B cell (primary cell): ENCODE measurements at regions not wholly inside any gene's neighbourhood (a gene's known extent, or its start where the extent isn't known, plus 50 kb on each side); places are given as distances from the start of the nearest gene placed in this dataset.

Experiments
- ATAC-seq: fragments of 200-7000 bp; cut with Tn5 transposase; one replicate; pipeline ENCODE4 v1.10.0; 2021; ENCODE audit warnings: low read depth, mild to moderate bottlenecking, moderate number of reproducible peaks, moderate library complexity
- CTCF ChIA-PET: fragments of 350-600 bp; sonication (Branson Sonifier 250); formaldehyde crosslinking; loops from one replicate; lab custom pipeline; 2021; ENCODE audit warnings: antibody characterized with exemption, inconsistent platforms; lab: Charles Lee
- POLR2A ChIA-PET: fragments of 350-600 bp; sonication (Branson Sonifier 250); formaldehyde crosslinking; loops from one replicate; lab custom pipeline; 2021; ENCODE audit warnings: antibody characterized with exemption; lab: Charles Lee
- DNase-seq: peaks from one replicate; pipeline ENCODE4 v3.0.0; 2013
- H2AFZ ChIP-seq: 2 replicates; pipeline ENCODE4 v1.6.1; 2012; ENCODE audit warnings: mild to moderate bottlenecking, low read depth, low read length; ENCODE audit not compliant: insufficient read depth, poor library complexity, severe bottlenecking
- H3K27ac ChIP-seq, 2 donors: 1 replicate in 1 of 2; 2 replicates in 1 of 2; pipeline ENCODE4 v1.5.1; 2012 to 2013; ENCODE audit warnings: low read length in 2 of 2, mild to moderate bottlenecking in 2 of 2, moderate library complexity in 1 of 2
- H3K27me3 ChIP-seq, 4 experiments: fragments of 200-600 bp in 1 of 4; sonication (generic) in 1 of 4; replicated peaks in 1 of 4; 1 replicate in 2 of 4; 2 replicates in 2 of 4; pipeline versions ENCODE4 v1.6.1 to v1.7.0; 2013 to 2016; ENCODE audit warnings: low read length in 3 of 4, mild to moderate bottlenecking in 2 of 4, mixed read lengths in 1 of 4, moderate library complexity in 1 of 4; ENCODE audit not compliant: insufficient read depth in 4 of 4, control insufficient read depth in 3 of 4; ENCODE audit errors: control extremely low read depth in 1 of 4
- H3K36me3 ChIP-seq, 2 experiments: replicated peaks in 1 of 2; 1 replicate in 1 of 2; 2 replicates in 1 of 2; pipeline versions ENCODE4 v1.6.1 to v1.7.1; 2013; ENCODE audit warnings: low read length in 1 of 2; ENCODE audit not compliant: insufficient read depth in 2 of 2, control insufficient read depth in 1 of 2; ENCODE audit errors: control extremely low read depth in 1 of 2, extremely low read depth in 1 of 2
- H3K4me1 ChIP-seq, 2 donors: fragments of 200-600 bp in 1 of 2; sonication (generic) in 1 of 2; 1 replicate in 1 of 2; 2 replicates in 1 of 2; pipeline versions ENCODE4 v1.5.1 to v1.6.1; 2013 to 2017; ENCODE audit warnings: low read length in 2 of 2; ENCODE audit not compliant: control insufficient read depth in 2 of 2, insufficient read depth in 2 of 2
- H3K4me2 ChIP-seq: replicated peaks from 2 replicates; pipeline ENCODE3; 2012; ENCODE audit warnings: mild to moderate bottlenecking, low read depth, low read length; ENCODE audit not compliant: poor library complexity, severe bottlenecking
- H3K4me3 ChIP-seq, 5 experiments: fragments of 200-600 bp in 1 of 5; sonication (generic) in 1 of 5; 1 replicate in 3 of 5; 2 replicates in 2 of 5; pipeline versions ENCODE4 v1.5.1 to v1.7.0; 2011 to 2016; ENCODE audit warnings: low read length in 4 of 5, mild to moderate bottlenecking in 4 of 5, low read depth in 2 of 5, control low read depth in 1 of 5, moderate library complexity in 1 of 5; ENCODE audit not compliant: insufficient read depth in 1 of 5; ENCODE audit errors: control extremely low read depth in 1 of 5, extremely low read depth in 1 of 5
- H3K79me2 ChIP-seq: fragments of 200-600 bp; sonication (generic); one replicate; pipeline ENCODE4 v1.6.0; 2016; ENCODE audit warnings: low read length; ENCODE audit not compliant: control insufficient read depth, insufficient read depth
- H3K9ac ChIP-seq: fragments of 200-600 bp; sonication (generic); 2 replicates; pipeline ENCODE4 v1.6.1; 2017; ENCODE audit warnings: mild to moderate bottlenecking, low read length, moderate library complexity
- H3K9me3 ChIP-seq, 3 donors: one replicate each; pipeline versions ENCODE4 v1.6.1 to v1.7.1; 2013; ENCODE audit warnings: low read length in 2 of 3; ENCODE audit not compliant: control insufficient read depth in 2 of 3, insufficient read depth in 1 of 3; ENCODE audit errors: control extremely low read depth in 1 of 3
- H4K20me1 ChIP-seq: 2 replicates; pipeline ENCODE4 v1.6.0; 2012; ENCODE audit warnings: mild to moderate bottlenecking, low read length; ENCODE audit not compliant: insufficient read depth, control insufficient read depth, poor library complexity, severe bottlenecking
- H3K27ac Mint-ChIP-seq: one replicate; pipeline ENCODE4 v1.8.0; 2021; ENCODE audit warnings: mixed read lengths
- H3K27me3 Mint-ChIP-seq: one replicate; pipeline ENCODE4 v1.8.0; 2021; ENCODE audit warnings: mixed read lengths
- H3K4me1 Mint-ChIP-seq: one replicate; pipeline ENCODE4 v1.8.0; 2021; ENCODE audit warnings: mixed read lengths
- H3K4me3 Mint-ChIP-seq: one replicate; pipeline ENCODE4 v1.8.0; 2021; ENCODE audit warnings: mixed read lengths
- H3K9me3 Mint-ChIP-seq: one replicate; pipeline ENCODE4 v1.8.0; 2022; ENCODE audit warnings: mixed read lengths; ENCODE audit not compliant: insufficient read depth
- EZH2 ChIP-seq: IDR thresholded peaks from 2 replicates; pipeline ENCODE4 v1.6.1; 2012; ENCODE audit warnings: borderline replicate concordance, low read depth, mild to moderate bottlenecking, moderate library complexity, low read length; ENCODE audit not compliant: insufficient read depth, poor library complexity, severe bottlenecking
- WGBS: methylation state at CpG from one replicate; pipeline ENCODE4 v1.1.5; 2013; ENCODE audit warnings: missing lambda C conversion rate; ENCODE audit not compliant: insufficient coverage; 5-methylcytosine and 5-hydroxymethylcytosine counted together
- intact Hi-C: fragments of 100-400 bp; cut with micrococcal nuclease; formaldehyde crosslinking; loops from one replicate; pipeline ENCODE4 v1.10.0; 2022
- TF ChIP-seq, protein P1 (sequence below): fragments of 200-600 bp; IDR thresholded peaks from one replicate; pipeline ENCODE4 v1.8.0; 2022; ENCODE audit warnings: antibody characterized with exemption, mild to moderate bottlenecking

- no peaks in the 10 kb centered on the region for H3K27me3 Mint-ChIP-seq
- no peaks in the 10 kb centered on the region for H3K36me3 ChIP-seq
- no peaks in the 10 kb centered on the region for H3K4me1 Mint-ChIP-seq
- no peaks in the 10 kb centered on the region for H3K79me2 ChIP-seq
- intact Hi-C loops, result no loop called here
- DNase-seq (no peak), ATAC-seq (no peak)
- H3K9me3 Mint-ChIP-seq, result no peaks in the 10 kb centered on the region
- no peaks in the 10 kb centered on the region for H3K4me1 ChIP-seq
- H3K4me3 ChIP-seq, result no peak overlapping the region
- H4K20me1 ChIP-seq, result no peaks in the 10 kb centered on the region
- no peak overlapping the region for H3K9ac ChIP-seq
- TF ChIP-seq, protein P1, sequence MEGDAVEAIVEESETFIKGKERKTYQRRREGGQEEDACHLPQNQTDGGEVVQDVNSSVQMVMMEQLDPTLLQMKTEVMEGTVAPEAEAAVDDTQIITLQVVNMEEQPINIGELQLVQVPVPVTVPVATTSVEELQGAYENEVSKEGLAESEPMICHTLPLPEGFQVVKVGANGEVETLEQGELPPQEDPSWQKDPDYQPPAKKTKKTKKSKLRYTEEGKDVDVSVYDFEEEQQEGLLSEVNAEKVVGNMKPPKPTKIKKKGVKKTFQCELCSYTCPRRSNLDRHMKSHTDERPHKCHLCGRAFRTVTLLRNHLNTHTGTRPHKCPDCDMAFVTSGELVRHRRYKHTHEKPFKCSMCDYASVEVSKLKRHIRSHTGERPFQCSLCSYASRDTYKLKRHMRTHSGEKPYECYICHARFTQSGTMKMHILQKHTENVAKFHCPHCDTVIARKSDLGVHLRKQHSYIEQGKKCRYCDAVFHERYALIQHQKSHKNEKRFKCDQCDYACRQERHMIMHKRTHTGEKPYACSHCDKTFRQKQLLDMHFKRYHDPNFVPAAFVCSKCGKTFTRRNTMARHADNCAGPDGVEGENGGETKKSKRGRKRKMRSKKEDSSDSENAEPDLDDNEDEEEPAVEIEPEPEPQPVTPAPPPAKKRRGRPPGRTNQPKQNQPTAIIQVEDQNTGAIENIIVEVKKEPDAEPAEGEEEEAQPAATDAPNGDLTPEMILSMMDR, result no peak
- no peak for TF ChIP-seq EZH2
- no peak overlapping the region for H3K27ac ChIP-seq
- WGBS, result no CpG with 5 or more reads among the region's 3 CpGs
- ChIA-PET POLR2A (no interaction called here), CTCF (no interaction called here)
- no peak overlapping the region for H3K4me3 Mint-ChIP-seq
- no peak overlapping the region for H3K4me2 ChIP-seq
- no peak overlapping the region for H3K27ac Mint-ChIP-seq
- H2AFZ ChIP-seq, result no peak overlapping the region
- H3K9me3 ChIP-seq, result no peaks in the 10 kb centered on the region
- H3K27me3 ChIP-seq, result no peaks in the 10 kb centered on the region
Measured at GRCh38 chrX:147550217-147550616, 361.5 kb upstream of the FMR1 start.

- Histone ChIP-seq H3K36me3 (no peaks in the 10 kb centered on the region), H3K79me2 (no peaks in the 10 kb centered on the region), H3K4me1 (no peaks in the 10 kb centered on the region), H2AFZ (no peak overlapping the region), H3K9ac (no peak overlapping the region), H4K20me1 (no peaks in the 10 kb centered on the region), H3K27ac (no peak overlapping the region), H3K4me2 (no peak overlapping the region), H3K9me3 (no peaks in the 10 kb centered on the region), H3K27me3 (no peaks in the 10 kb centered on the region), H3K4me3 (no peak overlapping the region)
- H3K9me3 Mint-ChIP-seq, result no peaks in the 10 kb centered on the region
- DNase-seq, result no peak
- no peaks in the 10 kb centered on the region for H3K27me3 Mint-ChIP-seq
- ATAC-seq, result no peak
- H3K27ac Mint-ChIP-seq, result no peak overlapping the region
- TF ChIP-seq, protein P1, result no peak
- no peak for TF ChIP-seq EZH2
- no peak overlapping the region for H3K4me3 Mint-ChIP-seq
- H3K4me1 Mint-ChIP-seq, result no peaks in the 10 kb centered on the region
- CTCF ChIA-PET, result no interaction called here
- no CpG with 5 or more reads among the region's 1 CpG for WGBS
- intact Hi-C loops, result no loop called here
- POLR2A ChIA-PET, result no interaction called here
Measured at GRCh38 chrX:147559191-147559590, 352.5 kb upstream of the FMR1 start.
